GM23338 (cell line): ENCODE measurements at regions not wholly inside any gene's neighbourhood (a gene's known extent, or its start where the extent isn't known, plus 50 kb on each side); places are given as distances from the start of the nearest gene placed in this dataset.

Experiments used
- ATAC-seq: fragments of 200-7000 bp; cut with Tn5 transposase; 3 replicates; pipeline ENCODE4 v1.9.1; 2020
- DNase-seq: peaks from one replicate; pipeline ENCODE4 v3.0.0-alpha.2; 2015; ENCODE audit warnings: low spot score
- H2AFZ ChIP-seq: fragments of 200-600 bp; sonication (generic); 2 replicates; pipeline ENCODE4 v1.8.0; 2016; ENCODE audit warnings: antibody characterized with exemption, mild to moderate bottlenecking, moderate library complexity
- H3F3A ChIP-seq: fragments of 200-600 bp; sonication (generic); replicated peaks from 2 replicates; pipeline ENCODE4 v1.8.0; 2017; ENCODE audit warnings: antibody characterized with exemption, mixed run types, low read depth
- H3K27ac ChIP-seq: fragments of 200-600 bp; sonication (generic); 2 replicates; pipeline ENCODE4 v1.6.1; 2016; ENCODE audit warnings: low read depth
- H3K27me3 ChIP-seq: fragments of 200-600 bp; sonication (generic); 2 replicates; pipeline ENCODE4 v1.8.0; 2016; ENCODE audit warnings: mild to moderate bottlenecking, mixed run types, moderate library complexity; ENCODE audit not compliant: insufficient read depth
- H3K36me3 ChIP-seq: fragments of 200-600 bp; sonication (generic); 2 replicates; pipeline ENCODE4 v1.8.0; 2016; ENCODE audit warnings: mild to moderate bottlenecking; ENCODE audit not compliant: insufficient read depth
- H3K4me1 ChIP-seq: fragments of 200-600 bp; sonication (generic); 2 replicates; pipeline ENCODE4 v1.8.0; 2016; ENCODE audit warnings: mild to moderate bottlenecking, moderate library complexity; ENCODE audit not compliant: insufficient read depth
- H3K4me2 ChIP-seq: fragments of 200-600 bp; sonication (generic); 2 replicates; pipeline ENCODE4 v1.7.1; 2017; ENCODE audit warnings: mixed run types
- H3K4me3 ChIP-seq: fragments of 200-600 bp; sonication (generic); 2 replicates; pipeline ENCODE4 v1.6.1; 2016; ENCODE audit warnings: mixed run types
- H3K79me2 ChIP-seq: fragments of 200-600 bp; sonication (generic); replicated peaks from 2 replicates; pipeline ENCODE4 v1.8.0; 2017; ENCODE audit warnings: mild to moderate bottlenecking; ENCODE audit not compliant: insufficient read depth
- H3K9me2 ChIP-seq: fragments of 200-600 bp; sonication (generic); 2 replicates; pipeline ENCODE4 v1.8.0; 2017; ENCODE audit not compliant: insufficient read depth
- H4K20me1 ChIP-seq: fragments of 200-600 bp; sonication (generic); replicated peaks from 2 replicates; pipeline ENCODE4 v1.8.0; 2017; ENCODE audit warnings: mild to moderate bottlenecking; ENCODE audit not compliant: insufficient read depth
- H3K27ac Mint-ChIP-seq: 2 replicates; pipeline ENCODE4 v1.8.0; 2020; ENCODE audit warnings: inconsistent platforms, mild to moderate bottlenecking, moderate library complexity, mixed read lengths
- H3K27me3 Mint-ChIP-seq: 3 replicates; pipeline ENCODE4 v1.8.0; 2022; ENCODE audit warnings: low read depth, mild to moderate bottlenecking, moderate library complexity, mixed read lengths, inconsistent platforms; ENCODE audit not compliant: insufficient read depth, poor library complexity
- H3K36me3 Mint-ChIP-seq: 3 replicates; pipeline ENCODE4 v1.8.0; 2021; ENCODE audit warnings: low read depth, mild to moderate bottlenecking, inconsistent platforms, moderate library complexity, mixed read lengths
- H3K4me1 Mint-ChIP-seq: 3 replicates; pipeline ENCODE4 v1.8.0; 2020; ENCODE audit warnings: mild to moderate bottlenecking, inconsistent platforms, mixed read lengths
- H3K4me3 Mint-ChIP-seq: 3 replicates; pipeline ENCODE4 v1.8.0; 2021; ENCODE audit warnings: moderate library complexity, mild to moderate bottlenecking, inconsistent platforms, mixed read lengths
- H3K9me3 Mint-ChIP-seq: 3 replicates; pipeline ENCODE4 v1.8.0; 2020; ENCODE audit warnings: moderate library complexity, mild to moderate bottlenecking, inconsistent platforms, mixed read lengths
- CREB1 ChIP-seq: fragments of 250-450 bp; sonication (Bioruptor Pico); IDR thresholded peaks from 2 replicates; pipeline ENCODE4 v1.5.0; 2020; ENCODE audit warnings: low read depth, mild to moderate bottlenecking, moderate library complexity
- EZH2 ChIP-seq: fragments of 200-600 bp; sonication (generic); IDR thresholded peaks from one replicate; pipeline ENCODE4 v1.8.0; 2017; ENCODE audit warnings: antibody characterized with exemption, mild to moderate bottlenecking, low read depth; ENCODE audit not compliant: unreplicated experiment
- EZH2phosphoT487 ChIP-seq: fragments of 200-600 bp; sonication (generic); IDR thresholded peaks from one replicate; pipeline ENCODE4 v1.8.1; 2018; ENCODE audit warnings: antibody characterized with exemption; ENCODE audit not compliant: unreplicated experiment
- JUNB ChIP-seq: IDR thresholded peaks from one replicate; pipeline ENCODE4 v1.6.1; 2016; ENCODE audit warnings: antibody characterized with exemption; ENCODE audit not compliant: unreplicated experiment
- NANOG ChIP-seq: IDR thresholded peaks from 2 replicates; pipeline ENCODE4 v1.6.1; 2016; ENCODE audit warnings: antibody characterized with exemption, borderline replicate concordance
- POLR2AphosphoS5 ChIP-seq: IDR thresholded peaks from 2 replicates; pipeline ENCODE4 v1.6.1; 2016; ENCODE audit warnings: antibody characterized with exemption, low read depth
- STAT1 ChIP-seq: IDR thresholded peaks from one replicate; pipeline ENCODE4 v1.6.1; 2016; ENCODE audit warnings: antibody characterized with exemption; ENCODE audit not compliant: unreplicated experiment
- ZNF114 ChIP-seq: fragments of 250-450 bp; sonication (Bioruptor Pico); IDR thresholded peaks from 2 replicates; pipeline ENCODE4 v1.5.0; 2020; ENCODE audit warnings: mild to moderate bottlenecking, moderate library complexity
- ZNF331 ChIP-seq: fragments of 250-450 bp; sonication (Bioruptor Pico); IDR thresholded peaks from 2 replicates; pipeline ENCODE4 v1.5.0; 2020; ENCODE audit warnings: low read depth, mild to moderate bottlenecking, moderate library complexity
- ZNF462 ChIP-seq: fragments of 250-450 bp; sonication (Bioruptor Pico); IDR thresholded peaks from 2 replicates; pipeline ENCODE4 v1.5.0; 2020; ENCODE audit warnings: mild to moderate bottlenecking, moderate library complexity
- TF ChIP-seq, protein P1 (sequence below): IDR thresholded peaks from 2 replicates; pipeline ENCODE4 v1.6.1; 2016; ENCODE audit warnings: antibody characterized with exemption
- TF ChIP-seq, protein P2 (sequence below): IDR thresholded peaks from one replicate; pipeline ENCODE4 v1.6.1; 2018; ENCODE audit warnings: antibody characterized with exemption; ENCODE audit not compliant: unreplicated experiment
- TF ChIP-seq, protein P3 (sequence below), 2 experiments: fragments of 200-600 bp in 1 of 2; sonication (generic) in 1 of 2; conservative IDR thresholded peaks; 2 replicates each; pipeline versions ENCODE4 v1.5.1 to v1.6.1; 2016 to 2017; ENCODE audit warnings: antibody characterized with exemption in 2 of 2, low read depth in 2 of 2, mild to moderate bottlenecking in 2 of 2, moderate library complexity in 1 of 2

DNA sequence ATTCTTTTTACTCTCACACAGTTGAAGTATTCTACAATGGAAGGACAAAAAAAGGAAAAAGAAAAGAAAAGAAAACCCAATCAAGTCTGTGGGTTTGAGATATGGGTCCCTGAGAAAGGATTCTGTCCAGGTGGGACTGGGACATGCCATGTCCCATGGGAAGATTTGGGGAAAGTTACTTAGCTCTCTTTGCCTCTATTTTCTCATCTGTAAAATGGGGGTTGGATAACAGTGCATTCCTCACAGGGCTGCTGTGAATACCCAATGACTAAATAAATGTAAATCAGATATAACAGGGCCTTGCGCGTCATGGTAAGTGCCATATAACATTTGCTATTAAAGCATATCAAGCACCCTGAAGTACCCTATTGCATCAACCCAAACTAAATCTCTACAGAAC lies 105.7 kb downstream of the CPN2 start:
- DNase-seq = no peak
- Mint-ChIP-seq H3K4me3 (no peak overlapping the region), H3K9me3 (no peaks in the 10 kb centered on the region), H3K27ac (no peak overlapping the region), H3K36me3 (no peaks in the 10 kb centered on the region), H3K27me3 (peaks cover 2% of the 10 kb centered on the region), H3K4me1 (peaks cover 21% of the 10 kb centered on the region)
- Histone ChIP-seq H2AFZ (no peak overlapping the region; the same call in 1 of the 2 replicates), H3K27me3 (no peaks in the 10 kb centered on the region), H3K4me3 (no peak overlapping the region), H3F3A (no peaks in the 10 kb centered on the region), H3K9me2 (no peaks in the 10 kb centered on the region), H4K20me1 (no peaks in the 10 kb centered on the region), H3K4me2 (no peak overlapping the region), H3K27ac (no peak overlapping the region), H3K4me1 (peaks cover 9% of the 10 kb centered on the region), H3K79me2 (no peaks in the 10 kb centered on the region), H3K36me3 (no peaks in the 10 kb centered on the region)
- TF ChIP-seq, protein P1, sequence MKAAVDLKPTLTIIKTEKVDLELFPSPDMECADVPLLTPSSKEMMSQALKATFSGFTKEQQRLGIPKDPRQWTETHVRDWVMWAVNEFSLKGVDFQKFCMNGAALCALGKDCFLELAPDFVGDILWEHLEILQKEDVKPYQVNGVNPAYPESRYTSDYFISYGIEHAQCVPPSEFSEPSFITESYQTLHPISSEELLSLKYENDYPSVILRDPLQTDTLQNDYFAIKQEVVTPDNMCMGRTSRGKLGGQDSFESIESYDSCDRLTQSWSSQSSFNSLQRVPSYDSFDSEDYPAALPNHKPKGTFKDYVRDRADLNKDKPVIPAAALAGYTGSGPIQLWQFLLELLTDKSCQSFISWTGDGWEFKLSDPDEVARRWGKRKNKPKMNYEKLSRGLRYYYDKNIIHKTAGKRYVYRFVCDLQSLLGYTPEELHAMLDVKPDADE = no peak
- TF ChIP-seq POLR2AphosphoS5 (no peak), NANOG (no peak), ZNF114 (CRISPR knock-in tag) (no peak), JUNB (no peak), STAT1 (no peak), ZNF462 (CRISPR knock-in tag) (no peak), EZH2phosphoT487 (no peak), CREB1 (CRISPR knock-in tag) (no peak), EZH2 (no peak), ZNF331 (CRISPR knock-in tag) (no peak)
- TF ChIP-seq, protein P2, sequence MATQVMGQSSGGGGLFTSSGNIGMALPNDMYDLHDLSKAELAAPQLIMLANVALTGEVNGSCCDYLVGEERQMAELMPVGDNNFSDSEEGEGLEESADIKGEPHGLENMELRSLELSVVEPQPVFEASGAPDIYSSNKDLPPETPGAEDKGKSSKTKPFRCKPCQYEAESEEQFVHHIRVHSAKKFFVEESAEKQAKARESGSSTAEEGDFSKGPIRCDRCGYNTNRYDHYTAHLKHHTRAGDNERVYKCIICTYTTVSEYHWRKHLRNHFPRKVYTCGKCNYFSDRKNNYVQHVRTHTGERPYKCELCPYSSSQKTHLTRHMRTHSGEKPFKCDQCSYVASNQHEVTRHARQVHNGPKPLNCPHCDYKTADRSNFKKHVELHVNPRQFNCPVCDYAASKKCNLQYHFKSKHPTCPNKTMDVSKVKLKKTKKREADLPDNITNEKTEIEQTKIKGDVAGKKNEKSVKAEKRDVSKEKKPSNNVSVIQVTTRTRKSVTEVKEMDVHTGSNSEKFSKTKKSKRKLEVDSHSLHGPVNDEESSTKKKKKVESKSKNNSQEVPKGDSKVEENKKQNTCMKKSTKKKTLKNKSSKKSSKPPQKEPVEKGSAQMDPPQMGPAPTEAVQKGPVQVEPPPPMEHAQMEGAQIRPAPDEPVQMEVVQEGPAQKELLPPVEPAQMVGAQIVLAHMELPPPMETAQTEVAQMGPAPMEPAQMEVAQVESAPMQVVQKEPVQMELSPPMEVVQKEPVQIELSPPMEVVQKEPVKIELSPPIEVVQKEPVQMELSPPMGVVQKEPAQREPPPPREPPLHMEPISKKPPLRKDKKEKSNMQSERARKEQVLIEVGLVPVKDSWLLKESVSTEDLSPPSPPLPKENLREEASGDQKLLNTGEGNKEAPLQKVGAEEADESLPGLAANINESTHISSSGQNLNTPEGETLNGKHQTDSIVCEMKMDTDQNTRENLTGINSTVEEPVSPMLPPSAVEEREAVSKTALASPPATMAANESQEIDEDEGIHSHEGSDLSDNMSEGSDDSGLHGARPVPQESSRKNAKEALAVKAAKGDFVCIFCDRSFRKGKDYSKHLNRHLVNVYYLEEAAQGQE = no peak
- TF ChIP-seq, protein P3, sequence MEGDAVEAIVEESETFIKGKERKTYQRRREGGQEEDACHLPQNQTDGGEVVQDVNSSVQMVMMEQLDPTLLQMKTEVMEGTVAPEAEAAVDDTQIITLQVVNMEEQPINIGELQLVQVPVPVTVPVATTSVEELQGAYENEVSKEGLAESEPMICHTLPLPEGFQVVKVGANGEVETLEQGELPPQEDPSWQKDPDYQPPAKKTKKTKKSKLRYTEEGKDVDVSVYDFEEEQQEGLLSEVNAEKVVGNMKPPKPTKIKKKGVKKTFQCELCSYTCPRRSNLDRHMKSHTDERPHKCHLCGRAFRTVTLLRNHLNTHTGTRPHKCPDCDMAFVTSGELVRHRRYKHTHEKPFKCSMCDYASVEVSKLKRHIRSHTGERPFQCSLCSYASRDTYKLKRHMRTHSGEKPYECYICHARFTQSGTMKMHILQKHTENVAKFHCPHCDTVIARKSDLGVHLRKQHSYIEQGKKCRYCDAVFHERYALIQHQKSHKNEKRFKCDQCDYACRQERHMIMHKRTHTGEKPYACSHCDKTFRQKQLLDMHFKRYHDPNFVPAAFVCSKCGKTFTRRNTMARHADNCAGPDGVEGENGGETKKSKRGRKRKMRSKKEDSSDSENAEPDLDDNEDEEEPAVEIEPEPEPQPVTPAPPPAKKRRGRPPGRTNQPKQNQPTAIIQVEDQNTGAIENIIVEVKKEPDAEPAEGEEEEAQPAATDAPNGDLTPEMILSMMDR (conservative IDR thresholded peaks at IDR 0.05; ENCODE audit: low read depth in 2 of 2) = no peak
- no peak for ATAC-seq
